ENCODE measurements at regions not wholly inside any gene's neighbourhood (a gene's known extent, or its start where the extent isn't known, plus 50 kb on each side); places are given as distances from the start of the nearest gene placed in this dataset.

DNA sequence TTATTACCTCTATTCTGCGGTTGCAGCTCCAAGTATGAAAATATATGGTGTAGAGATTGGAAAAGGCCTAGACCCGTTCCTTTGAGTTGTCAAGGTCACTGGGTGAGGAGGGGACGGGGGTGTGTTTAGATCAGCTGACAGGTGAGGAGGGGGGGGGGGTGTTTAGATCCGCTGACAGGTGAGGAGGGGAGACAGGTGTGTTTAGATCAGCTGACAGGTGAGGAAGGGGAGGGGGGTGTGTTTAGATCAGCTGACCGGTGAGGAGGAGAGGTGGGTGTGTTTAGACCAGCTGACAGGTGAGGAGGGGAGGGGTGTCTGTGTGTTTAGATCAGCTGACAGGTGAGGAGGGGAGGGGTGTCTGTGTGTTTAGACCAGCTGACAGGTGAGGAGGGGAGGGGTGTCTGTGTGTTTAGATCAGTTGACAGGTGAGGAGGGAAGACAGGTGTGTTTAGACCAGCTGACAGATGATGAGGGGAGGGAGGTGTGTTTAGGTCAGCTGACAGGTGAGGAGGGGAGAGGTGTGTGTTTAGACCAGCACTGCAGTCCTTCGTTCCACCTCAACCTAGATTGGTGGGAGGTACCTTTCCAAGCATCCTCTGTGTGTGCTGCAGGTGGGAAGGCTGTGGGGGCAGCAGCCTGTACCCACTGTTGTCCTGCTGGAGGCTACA, 655.0 kb upstream of the ADARB2 start:
- TF ChIP-seq, protein P1, sequence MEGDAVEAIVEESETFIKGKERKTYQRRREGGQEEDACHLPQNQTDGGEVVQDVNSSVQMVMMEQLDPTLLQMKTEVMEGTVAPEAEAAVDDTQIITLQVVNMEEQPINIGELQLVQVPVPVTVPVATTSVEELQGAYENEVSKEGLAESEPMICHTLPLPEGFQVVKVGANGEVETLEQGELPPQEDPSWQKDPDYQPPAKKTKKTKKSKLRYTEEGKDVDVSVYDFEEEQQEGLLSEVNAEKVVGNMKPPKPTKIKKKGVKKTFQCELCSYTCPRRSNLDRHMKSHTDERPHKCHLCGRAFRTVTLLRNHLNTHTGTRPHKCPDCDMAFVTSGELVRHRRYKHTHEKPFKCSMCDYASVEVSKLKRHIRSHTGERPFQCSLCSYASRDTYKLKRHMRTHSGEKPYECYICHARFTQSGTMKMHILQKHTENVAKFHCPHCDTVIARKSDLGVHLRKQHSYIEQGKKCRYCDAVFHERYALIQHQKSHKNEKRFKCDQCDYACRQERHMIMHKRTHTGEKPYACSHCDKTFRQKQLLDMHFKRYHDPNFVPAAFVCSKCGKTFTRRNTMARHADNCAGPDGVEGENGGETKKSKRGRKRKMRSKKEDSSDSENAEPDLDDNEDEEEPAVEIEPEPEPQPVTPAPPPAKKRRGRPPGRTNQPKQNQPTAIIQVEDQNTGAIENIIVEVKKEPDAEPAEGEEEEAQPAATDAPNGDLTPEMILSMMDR (IDR thresholded peaks at IDR 0.05): no peak
- TF ChIP-seq POLR2A (IDR thresholded peaks at IDR 0.05) (no peak), EP300 (IDR thresholded peaks at IDR 0.05) (no peak)
